IPS DF 4.7 (cell line): ENCODE measurements at regions not wholly inside any gene's neighbourhood (a gene's known extent, or its start where the extent isn't known, plus 50 kb on each side); places are given as distances from the start of the nearest gene placed in this dataset.

Source experiments
- DNase-seq: peaks from one replicate; pipeline ENCODE4 v3.0.0-alpha.2; 2013; ENCODE audit warnings: low spot score; ENCODE audit errors: extremely low read depth

DNA sequence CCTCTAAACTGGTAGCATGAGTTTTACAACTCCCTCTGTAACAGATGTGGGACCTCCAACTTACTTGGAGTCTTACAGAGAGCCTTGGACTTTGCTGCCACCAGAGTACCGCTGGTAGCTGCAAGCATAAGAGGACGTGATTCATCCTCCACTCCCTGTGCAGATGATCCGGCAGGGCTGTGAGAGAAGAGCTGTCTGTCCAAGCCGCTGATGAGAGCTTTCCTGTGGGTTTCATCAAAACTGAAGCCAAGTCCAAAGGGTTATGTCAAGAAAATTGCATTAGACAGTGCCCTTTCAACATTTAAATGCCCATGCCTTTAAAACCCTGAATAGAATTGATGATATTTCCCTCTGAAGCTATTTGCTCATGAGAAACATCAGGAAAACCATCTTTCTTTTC is 85.8 kb downstream of the LLPH start:
- DNase-seq: no peak

DNA sequence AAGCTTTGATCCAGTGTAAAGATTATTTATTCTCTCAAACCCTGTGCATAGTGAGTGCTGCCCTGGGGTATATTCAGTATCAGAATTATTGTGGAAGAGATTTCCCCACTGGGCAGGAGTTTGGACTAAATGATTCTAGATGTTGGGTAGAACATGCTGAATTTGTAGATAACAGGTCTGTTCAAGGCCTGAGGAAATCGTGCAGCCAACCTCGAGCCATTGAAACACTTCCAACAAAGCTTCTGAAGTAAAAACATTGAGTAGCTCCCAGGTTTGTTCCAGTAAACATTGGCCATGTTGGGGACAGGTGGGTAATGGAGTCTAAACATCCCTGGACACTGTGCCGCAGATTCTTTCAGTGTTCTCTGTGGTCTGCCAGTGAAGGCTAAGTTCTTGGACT is 87.5 kb downstream of the LLPH start:
- DNase-seq: no peak

GRCh38 chr12:66041651-66042363 is 88.7 kb downstream of the LLPH start:
- no peak for DNase-seq

- no peak for DNase-seq
Observed at GRCh38 chr12:66036317-66036716, 94.2 kb downstream of the LLPH start.

- no peak for DNase-seq
Observed at GRCh38 chr12:66035288-66035966, 95.1 kb downstream of the LLPH start.

DNA sequence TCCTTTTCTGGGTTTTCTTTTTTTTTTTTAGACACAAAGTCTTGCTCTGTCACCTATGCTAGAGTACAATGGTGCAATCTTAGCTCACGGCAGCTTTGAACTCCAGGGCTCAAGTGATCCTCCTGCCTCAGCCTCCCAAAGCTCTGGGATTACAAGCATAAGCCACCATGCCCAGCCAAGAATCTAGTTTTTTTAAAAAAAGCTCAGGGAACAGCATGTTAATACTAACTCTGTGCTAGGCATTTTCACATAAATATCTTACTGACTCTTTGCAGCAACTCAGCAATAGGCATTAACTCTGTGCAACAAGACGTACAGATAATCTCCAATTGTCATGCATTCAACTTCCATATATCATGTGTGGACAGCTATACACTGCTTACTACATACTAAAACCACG is 97.4 kb downstream of the LLPH start:
- DNase-seq: no peak

GRCh38 chr12:66032739-66033138 is 97.8 kb downstream of the LLPH start:
- DNase-seq: no peak

DNA sequence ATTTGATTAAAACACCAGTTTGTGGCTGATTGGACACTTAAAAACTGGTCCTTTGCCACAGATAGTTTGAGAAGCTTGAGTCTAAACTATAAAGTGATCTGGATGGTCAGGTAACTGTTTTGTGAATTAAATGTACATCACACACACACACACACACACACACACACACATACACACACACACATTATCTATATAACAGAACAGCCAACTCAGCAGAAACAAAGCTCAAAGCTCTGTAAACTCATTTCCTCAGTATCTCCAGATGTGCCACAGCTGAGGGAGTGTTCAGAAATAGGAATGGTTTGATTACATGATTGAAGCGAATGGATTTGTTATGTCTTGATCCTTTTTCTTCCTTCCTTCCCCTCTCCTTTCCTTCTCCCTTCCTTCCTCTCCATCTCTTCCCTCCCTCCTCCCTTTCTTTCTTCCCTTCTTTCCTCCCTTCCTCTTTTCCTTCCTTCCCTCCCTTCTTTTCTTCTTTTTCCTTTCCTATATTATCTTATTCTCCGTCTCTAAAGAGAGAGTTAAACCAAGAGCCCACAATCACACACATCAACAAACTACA is 100.3 kb downstream of the LLPH start:
- DNase-seq: no peak

GRCh38 chr12:66028390-66028789 is 102.2 kb downstream of the LLPH start:
- no peak for DNase-seq

- DNase-seq: no peak
Observed at GRCh38 chr12:66025477-66025876, 105.1 kb downstream of the LLPH start.

- no peak for DNase-seq
Observed at GRCh38 chr12:66024949-66025348, 105.6 kb downstream of the LLPH start.

DNA sequence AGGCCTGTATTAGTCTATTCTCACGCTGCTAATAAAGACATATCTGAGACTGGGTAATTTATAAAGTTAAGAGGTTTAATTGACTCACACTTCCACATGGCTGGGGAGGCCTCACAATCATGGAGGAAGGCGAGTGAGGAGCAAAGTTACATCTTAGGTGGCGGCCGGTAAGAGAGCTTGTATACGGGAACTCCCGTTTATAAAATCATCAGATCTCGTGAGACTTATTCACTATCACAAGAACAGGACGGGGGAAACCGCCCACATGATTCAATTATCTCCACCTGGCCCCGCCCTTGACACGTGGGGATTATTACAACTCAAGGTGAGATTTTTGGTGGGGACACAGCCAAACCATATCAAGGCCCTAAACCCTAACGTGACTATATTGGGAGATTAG is 110.1 kb downstream of the LLPH start:
- DNase-seq: no peak

GRCh38 chr12:66017736-66018135 is 112.8 kb downstream of the LLPH start:
- no peak for DNase-seq
